HL-60/S4 treated with retinoic acid at 250 ng/mL for 4 days and 3 days (cell line): ENCODE measurements at regions not wholly inside any gene's neighbourhood (a gene's known extent, or its start where the extent isn't known, plus 50 kb on each side); places are given as distances from the start of the nearest gene placed in this dataset.

Source experiments
- in situ Hi-C: fragments of 300-500 bp; cut with MboI; formaldehyde crosslinking; loops from 2 replicates; pipeline ENCODE4 v1.7.0; 2022; ENCODE audit warnings: low sequenced_read_pairs

DNA sequence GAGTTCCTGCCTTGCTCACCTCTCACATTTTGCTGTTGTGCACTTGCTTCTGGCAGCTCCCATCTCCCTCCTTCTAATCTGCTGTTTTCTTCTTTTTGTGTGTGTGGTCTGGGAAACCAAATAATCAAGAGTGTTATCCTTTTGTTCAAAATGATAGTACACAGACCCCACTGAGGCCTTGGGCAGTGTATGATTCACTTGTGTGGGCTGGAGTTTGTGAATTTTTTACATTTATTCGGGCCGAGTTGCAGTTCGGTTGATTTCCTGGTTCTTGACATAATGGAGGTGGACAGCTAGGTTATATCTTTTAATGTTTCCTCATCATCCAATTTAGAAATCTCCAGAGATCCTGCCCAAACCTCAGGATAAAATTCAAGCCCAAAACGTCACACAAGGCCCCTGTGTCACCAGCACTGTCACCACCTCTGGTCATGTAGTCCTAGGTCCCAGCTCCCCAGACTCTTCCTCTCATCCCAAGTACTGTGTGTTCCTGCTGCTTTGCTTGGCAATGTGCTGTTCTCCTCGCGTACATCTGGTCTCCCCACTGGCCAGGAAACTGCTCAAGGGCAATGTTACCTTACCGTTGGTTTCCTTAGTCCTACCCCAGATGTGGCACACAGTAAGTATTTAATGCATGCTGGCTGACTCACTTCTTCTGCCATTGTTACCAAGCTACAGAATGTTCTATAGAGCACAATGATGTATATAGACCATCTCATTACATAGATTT lies 55.7 kb upstream of the PHACTR2 start:
- in situ Hi-C loops = no loop called here

DNA sequence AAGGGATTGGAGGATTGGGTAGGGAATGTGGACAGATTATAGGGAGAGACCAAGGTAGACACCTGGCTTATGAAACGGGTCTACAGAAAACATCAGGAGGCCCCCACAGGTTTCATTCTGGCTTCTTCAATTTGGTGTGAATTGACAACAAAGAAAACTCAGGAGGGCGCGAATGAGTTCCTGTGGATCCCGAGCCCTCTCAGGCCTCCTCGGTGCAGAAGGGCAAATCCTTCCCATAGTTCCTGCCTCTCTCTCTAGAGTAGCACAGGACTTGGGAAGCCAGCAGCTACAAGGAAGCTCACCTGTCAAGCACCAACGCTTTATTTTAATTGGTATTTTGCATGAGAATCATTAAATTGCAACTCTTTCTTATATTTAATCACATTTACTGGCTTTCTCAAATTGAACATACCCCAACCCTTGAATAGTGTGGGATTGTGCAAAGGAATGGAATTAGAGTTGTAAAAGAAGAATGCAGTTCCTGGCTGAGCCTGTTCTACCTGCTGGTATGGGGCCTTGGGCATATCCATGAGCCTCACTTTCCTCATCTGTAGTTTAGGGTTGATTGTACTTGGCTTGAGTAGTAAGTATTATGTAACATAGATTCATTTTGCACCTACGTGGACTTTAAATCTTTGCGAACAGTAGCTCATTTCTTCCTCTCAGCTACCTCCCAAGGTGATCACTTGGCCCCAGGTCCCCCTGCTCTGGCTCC lies 56.4 kb upstream of the PHACTR2 start:
- in situ Hi-C loops = no loop called here

DNA sequence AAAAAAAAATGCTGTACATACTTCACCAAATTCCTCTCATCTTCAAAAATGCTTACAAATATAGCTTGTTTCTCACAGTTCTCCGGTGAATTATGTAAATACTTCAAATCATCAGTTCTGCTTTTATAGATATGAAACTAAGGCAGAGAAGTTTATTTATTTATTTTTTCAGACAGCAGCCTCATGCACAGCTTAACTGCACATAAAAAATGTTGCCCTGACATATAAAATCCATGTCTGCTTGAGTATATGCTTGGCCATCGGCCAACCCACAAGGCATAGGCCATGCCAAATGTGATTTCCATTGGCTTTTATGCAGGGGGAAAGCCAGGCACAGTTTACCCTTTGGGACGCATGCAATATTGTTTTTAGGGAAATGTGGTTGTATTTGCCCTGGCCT lies 57.3 kb upstream of the PHACTR2 start:
- in situ Hi-C loops = no loop called here

DNA sequence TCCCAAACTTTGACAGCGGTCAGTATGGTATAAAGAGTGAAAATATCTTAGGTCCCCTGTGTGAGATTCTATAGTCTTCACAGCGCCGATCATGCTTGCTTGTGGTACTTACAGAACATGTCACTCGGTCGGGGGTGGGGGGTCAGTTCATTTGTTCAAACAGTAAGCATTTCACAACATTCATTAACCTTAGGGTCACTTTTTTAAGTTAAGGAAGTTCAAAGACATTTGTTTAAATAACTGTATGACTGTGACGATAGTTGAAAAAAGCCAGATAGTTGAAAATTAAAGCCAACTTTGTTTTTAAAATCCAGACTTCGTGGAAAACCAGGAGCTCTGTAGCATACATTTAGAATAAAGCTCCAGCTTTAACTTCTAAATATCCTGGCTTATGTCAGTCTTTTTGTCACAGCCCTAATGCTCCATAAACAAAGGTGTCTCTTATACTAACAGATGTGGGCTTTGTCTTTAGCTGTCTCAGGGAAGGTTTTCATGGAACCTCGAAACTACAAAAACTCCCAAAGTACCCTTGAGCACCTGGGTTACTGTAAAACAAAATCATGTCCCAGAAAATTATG lies 57.9 kb upstream of the PHACTR2 start:
- in situ Hi-C loops = no loop called here

DNA sequence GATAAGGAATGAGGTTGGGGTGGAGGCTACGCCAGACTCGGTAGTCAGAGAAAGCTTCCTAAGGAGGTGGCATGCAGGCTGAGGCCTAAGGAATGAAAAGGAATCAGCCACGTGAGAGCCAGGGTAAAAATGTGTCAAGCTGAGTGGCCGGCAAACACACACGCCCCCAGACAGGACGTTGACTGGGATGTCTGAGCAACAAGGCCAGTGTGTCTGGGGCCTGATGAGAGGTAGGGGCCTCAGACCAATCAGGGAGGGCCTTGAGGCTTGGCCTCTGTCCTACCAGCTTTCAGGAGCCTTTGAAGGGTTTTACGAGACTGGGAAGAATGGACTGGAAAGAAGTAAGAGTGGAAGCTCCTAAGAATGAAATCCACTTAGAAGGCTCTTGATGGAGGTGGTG lies 61.0 kb upstream of the PHACTR2 start:
- in situ Hi-C loops = no loop called here

DNA sequence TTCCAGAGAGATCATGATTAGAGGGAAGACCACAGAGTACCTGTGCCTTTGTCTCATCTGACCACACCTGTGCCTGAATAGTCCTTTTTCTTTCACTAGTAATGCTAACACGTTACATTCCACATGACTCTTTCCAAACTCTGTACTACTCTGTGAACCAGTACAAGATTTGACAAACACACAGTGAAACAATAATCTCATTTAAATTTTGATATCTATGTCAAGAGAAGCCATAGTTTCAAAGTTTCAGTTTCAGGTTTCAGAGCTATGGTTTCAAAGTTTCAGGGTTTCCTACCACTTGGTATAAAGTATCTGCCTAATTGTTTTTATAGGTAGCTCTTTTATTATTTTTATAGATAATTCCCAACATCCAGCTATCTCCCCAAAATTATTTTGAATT lies 62.0 kb upstream of the PHACTR2 start:
- in situ Hi-C loops = no loop called here

DNA sequence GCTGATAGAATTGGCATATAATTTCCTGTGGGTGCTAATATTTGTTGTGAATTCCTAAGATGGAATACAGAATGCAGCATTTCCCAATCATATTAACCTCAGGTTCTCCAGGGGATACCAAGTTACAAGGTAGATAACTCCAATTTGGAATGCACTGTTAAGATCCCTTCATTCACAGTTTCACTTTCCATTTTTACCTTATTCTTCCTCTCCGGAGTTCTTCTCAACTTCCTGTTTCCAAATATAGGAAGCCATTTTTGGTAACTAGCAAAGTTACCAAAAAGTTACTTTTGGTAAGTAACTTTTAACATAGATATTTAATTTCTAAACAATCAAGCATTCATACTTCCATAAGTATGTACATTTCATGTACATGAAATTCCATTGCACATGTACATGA lies 63.5 kb upstream of the PHACTR2 start:
- in situ Hi-C loops = no loop called here

DNA sequence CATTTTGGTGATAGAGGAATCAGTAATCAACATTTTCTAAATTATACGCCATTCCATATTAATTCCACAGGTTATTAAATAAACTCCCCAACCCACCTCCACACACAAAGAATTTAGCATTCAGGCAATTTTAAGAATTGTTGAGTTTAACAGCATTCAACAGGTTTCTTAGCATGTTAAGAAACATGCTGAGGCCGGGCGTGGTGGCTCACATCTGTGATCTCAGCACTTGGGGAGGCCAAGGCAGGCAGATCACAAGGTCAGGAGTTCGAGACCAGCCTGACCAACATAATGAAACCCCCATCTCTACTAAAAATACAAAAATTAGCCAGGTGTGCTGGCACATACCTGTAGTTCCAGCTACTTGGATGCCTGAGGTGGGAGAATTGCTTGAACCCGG lies 64.0 kb upstream of the PHACTR2 start:
- in situ Hi-C loops = no loop called here

DNA sequence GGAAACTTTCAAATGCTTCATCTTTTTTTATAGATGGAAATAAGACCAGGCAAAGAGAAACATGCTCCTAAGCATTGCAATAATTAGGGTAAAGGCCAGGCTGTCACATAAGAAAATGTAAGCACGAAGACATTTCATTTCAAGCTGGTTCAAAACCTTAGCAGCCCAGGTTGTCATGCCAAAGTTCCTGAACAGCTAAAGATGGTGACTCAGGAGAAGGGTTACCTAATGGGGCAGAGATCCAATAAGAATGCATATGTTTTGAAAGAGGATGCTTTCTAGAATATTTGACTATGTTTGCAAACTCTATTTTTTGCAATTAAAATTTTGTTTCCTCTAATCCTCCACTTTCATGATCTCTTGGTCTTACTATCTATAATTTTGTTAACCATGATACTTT lies 65.6 kb upstream of the PHACTR2 start:
- in situ Hi-C loops = no loop called here

DNA sequence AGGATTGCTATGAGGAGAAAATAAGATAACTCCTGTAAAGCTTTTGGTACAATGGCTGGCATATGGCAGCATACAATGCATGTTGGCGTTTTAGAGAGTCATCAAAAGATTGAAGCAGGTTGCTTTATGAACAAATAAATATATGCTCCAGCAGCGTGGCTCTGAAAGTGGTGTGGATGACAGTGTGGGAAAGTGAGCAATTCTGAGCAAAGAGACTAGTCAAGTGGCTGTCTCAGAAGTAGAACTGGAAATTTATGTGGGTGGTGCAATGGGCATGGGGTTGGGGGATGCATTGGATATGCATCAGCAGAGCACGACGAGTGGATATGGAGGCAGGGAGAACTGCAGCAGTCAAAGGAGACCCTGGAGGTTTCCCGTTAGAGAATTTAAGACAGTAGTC lies 66.2 kb upstream of the PHACTR2 start:
- in situ Hi-C loops = no loop called here

DNA sequence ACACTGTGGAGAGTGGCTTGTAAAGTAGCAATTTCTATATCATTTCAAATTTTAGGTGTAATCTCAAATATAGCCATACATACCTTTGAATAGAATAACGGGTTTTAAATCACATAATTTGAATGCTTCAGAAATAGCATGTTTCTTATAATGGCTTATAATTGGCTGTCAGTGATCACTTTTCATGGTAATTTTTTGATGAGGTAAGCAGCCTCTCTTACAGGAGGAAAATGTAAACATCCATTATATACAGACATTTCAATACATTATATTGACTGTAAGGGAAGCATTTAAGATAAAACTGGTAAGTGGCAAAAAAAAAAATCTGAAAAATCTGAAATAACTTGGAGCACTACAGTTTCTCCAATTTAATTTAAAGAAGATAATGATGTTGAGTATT lies 67.8 kb upstream of the PHACTR2 start:
- in situ Hi-C loops = no loop called here

DNA sequence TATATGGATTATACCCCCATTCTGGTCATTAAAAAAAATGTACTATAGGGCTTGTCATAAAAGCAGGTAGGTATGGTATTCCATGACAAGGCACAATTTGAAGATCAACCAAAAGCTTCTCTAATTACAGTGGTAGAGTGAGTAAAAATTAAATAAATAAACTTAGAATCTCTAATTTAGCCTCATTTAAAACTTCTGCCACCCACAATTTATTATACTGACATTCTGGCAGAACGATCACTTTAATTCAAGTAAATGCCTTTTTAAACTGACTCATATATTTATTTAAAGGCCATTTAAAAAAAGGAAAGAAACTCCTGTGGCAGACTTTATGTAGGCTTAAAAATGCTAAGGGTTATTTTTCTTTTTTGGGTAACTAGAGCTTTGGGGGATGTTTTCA lies 68.3 kb upstream of the PHACTR2 start:
- in situ Hi-C loops = no loop called here

DNA sequence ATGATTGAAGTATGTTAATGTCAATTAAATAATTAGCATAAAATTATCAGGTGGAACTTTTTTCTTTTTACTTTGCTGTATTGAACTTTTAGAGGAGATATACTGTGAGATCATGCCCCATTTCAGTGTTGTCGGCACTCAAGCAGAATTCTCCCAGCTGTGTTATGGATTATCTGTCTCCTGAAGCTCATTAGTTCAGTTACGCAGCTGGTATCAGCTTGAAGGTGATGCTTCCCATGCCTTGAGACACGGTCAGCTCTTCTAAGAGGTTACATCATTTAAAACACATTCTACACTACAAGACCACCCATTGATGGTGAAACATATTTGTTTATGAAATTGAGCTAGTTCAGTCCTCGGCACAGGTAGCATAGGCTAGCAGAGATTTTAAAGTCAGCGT lies 68.9 kb upstream of the PHACTR2 start:
- in situ Hi-C loops = no loop called here

DNA sequence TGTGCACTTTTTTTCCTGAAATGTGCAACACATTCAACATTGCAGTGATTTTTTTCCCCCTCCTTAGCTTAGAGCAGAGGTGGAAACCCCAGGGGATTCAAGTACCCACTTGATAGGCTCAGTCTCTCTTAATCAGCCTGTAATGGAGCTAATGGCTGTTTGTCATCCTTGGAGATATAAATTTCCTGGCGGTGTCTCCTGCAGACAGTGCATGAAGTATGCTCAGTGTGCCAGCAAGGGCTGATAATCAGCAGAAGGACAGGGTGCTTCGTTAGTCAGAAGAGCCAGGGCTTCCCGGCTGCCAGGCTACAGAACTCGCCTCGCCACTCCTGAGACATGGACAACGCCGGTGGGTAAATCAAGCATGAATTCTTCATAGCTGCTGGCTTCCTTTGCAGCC lies 69.8 kb upstream of the PHACTR2 start:
- in situ Hi-C loops = no loop called here

DNA sequence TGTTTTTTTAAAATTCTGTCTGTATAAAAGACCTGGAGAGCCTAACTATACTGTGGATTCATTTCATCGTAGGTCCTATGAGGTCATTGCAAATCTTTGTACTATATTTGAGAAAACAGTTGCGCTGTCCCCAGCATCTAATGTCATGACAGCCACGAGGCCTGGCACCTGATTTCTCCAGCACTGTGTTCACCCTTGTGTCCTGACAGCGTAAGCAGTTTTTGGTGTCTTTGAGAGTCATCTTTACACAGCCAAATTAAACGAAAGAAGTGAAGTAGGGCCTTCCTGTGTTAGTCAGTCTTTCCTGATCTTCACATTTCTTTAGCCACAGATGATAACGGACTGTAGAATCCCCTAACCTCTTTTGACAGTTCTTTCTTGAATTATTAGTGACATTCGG lies 70.6 kb upstream of the PHACTR2 start:
- in situ Hi-C loops = no loop called here

DNA sequence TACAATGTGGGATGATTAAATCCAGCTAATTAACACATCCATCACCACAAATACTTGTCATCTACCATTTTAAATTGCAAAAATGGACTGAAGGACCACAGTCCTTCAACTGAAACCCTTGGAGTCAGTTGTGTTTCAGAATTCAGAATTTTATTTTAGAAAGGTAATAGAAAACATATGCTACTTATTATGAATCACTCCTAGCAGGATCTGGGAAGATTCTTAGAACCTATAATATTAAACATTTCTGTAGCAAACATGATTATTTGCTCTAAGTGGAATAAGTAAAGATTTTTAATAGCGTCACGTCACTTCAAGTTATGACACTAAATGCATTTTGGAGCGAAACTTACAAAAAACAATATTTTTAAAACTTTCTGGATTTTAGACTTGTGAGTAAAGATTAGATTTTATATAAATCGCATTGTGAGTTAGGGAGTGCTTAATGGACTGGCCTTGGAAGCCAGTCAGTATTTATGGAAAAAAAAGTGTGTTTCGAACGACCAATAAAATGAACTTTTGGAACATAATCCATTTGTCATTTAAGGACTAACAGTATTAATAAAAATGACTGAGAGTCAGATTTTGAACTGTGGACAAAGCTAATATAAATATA lies 71.8 kb upstream of the PHACTR2 start:
- in situ Hi-C loops = no loop called here

DNA sequence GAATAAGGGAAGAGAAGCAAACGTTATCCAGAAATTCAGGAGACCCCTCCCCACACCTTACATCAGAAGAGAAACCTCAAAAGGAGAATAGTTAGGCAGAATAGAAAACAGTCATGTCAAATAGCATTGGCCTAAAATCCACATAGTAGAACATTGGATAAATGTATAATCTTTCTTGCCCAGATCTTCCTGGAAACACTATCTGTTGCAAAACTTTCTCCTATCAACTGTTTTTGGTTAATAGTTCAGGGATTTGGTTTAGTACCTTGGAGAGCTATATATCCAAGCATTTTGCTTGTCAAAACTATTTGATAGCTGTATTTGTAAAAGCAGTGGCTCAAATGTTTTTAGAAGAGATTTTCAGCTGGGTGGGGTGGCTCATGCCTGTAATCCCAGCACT lies 74.3 kb upstream of the PHACTR2 start:
- in situ Hi-C loops = no loop called here

DNA sequence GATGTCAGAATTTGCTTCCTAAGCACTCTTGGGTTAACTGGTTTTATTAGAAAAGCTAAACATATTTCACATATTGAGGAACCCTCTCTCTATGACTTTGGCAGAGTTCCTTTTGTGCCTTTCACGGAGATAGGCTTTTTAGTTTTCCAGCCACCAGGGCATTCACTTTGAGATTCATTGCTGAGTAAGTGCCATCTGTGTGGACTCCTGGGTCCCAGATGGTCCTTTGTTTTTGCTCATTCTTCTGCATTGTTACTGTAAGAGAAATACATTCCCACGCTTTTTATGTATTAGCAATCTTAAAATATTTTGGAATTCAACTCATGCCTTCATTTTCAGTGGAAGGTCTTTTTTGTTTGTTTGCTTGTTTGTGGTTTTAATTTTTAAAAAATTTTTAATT lies 76.3 kb upstream of the PHACTR2 start:
- in situ Hi-C loops = no loop called here

DNA sequence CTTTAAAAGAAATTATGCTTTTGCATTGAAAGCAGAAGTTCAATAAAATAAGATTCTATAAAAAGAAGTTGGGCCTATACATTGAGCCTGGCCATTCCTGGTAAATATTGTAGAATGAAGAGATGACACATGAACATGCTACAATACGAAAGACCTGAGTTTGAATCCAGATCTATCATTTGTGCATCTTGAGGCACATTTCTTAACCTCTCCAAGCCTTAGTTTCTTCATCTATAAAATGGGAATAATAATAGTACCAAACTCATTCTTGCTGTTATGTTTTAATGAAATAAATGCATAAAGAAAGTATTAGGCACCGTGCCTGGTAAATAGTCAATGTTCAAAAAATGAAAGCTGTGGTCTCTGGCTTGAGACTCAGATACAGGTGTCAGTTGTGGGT lies 76.9 kb upstream of the PHACTR2 start:
- in situ Hi-C loops = no loop called here

DNA sequence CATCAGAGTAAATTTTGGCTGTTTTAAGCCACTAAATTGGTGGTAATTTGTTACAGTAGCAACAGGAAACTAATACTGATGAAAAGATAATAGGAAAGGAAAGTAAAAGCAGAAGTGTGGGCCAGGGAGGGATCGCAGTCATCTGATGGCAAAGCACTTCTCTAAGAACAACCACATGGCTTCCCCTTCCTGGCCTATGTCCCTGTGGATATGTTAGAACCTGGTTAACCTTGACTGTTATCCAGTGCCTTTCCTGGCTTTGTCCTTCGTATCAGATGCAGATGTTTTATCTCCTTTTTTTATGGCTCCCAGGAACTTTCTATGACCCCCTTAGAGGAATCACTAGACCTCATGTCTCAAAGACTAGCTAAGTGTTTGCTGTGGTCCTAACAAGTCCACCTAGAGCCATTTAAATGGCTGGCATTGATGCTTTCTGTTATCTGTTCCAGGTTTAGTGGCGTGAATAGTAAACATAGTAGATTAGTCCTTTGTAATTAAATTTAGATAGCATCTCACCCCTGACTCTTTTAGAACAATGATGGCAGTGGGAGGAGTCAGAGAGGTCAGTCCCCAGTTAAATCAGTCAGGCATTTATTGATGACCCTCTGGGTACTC lies 79.2 kb upstream of the PHACTR2 start:
- in situ Hi-C loops = no loop called here

DNA sequence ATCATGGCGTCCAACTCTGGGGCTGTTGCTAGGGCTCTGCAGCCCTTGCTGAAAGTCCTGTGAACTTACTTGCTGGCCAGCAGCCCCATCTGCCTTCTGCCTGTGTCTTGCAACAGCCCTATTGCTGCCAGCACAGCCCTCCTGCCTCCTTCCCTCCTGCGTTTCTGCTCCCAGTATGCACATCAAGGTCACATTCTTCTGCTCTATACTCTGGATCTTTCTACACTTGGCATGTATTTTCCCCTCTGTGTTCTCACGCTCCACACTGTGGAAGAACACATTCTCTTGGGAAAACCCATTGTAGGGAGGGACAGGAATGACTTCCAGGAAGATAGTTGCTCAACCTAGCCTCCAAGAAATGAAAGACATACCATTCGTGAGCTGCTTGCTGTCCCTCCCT lies 80.9 kb upstream of the PHACTR2 start:
- in situ Hi-C loops = no loop called here
